ACHN (cell line): ENCODE measurements at regions not wholly inside any gene's neighbourhood (a gene's known extent, or its start where the extent isn't known, plus 50 kb on each side); places are given as distances from the start of the nearest gene placed in this dataset.
A peak's percentile ranks its signal among the peaks of the same experiment; 100 is the strongest.

Source experiments
- DNase-seq: peaks from one replicate; pipeline ENCODE4 v3.0.0-alpha.2; 2015
- in situ Hi-C: cut with HindIII; loops from 2 replicates; pipeline ENCODE4 v1.10.0; 2017; ENCODE audit warnings: low sequenced_read_pairs, low pct_ligation_motif_present, low pct_unique_long_range_greater_than_20kb

DNA sequence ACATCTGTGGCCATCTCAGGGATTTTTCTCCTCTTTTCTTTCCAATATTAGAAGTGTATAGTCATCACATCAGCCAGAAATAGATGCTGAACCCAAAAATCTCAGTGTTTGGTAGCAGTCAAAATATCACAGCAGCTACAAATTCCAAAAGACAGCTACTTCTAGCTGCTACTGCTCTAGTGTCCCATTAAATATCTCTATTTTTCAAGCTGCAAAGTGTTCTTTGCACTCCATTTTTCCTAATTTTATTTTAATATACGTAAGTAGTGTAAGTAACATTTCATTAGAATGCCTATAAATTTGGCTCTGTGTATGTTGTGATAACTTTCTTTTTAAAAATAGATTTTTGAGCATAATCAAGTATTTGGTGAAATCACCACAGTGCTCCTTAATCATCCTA, 967.3 kb downstream of the BCL11A start:
- DNase-seq = no peak
- in situ Hi-C loops = no loop called here

DNA sequence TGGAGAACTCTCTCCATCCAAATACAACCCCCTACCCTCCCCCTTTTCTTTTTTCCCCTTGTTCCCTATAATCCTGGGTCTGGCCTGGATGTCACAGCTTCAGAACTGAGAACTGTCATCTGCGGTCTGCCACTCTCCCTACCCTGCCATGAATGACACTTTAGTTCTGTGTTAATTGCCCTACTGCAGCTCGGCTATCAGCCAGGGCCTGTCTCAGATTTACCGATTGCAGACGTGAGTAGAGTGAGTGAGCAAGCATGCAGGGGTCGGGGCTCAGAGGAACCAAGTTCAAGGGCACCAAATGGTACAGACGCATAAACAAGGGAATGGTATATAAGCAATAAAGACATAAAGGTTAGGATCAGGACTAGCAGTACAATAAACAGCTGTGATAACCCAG, 967.8 kb downstream of the BCL11A start:
- no peak for DNase-seq
- in situ Hi-C loops = no loop called here

DNA sequence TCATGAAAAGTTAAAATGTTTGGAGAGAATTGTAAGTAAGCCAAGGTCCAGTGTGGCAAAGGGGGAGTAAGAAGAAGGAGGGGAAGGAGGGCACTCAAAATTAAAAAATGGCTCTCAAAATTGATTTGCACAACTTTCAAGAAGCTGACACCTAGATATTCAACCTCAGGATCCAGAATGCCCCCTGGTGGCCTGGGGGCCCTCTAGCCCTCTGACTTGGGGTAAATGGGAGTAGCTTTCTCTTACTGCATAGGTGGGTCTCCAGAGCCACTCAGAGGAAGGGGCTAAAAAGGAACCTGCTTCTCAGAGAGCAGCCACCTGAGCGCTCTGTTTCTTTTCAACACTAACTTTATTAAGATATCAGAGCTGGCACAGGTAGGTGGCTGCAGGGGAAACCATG, 968.5 kb downstream of the BCL11A start:
- DNase-seq = peak; percentile 39
- in situ Hi-C loops = no loop called here

DNA sequence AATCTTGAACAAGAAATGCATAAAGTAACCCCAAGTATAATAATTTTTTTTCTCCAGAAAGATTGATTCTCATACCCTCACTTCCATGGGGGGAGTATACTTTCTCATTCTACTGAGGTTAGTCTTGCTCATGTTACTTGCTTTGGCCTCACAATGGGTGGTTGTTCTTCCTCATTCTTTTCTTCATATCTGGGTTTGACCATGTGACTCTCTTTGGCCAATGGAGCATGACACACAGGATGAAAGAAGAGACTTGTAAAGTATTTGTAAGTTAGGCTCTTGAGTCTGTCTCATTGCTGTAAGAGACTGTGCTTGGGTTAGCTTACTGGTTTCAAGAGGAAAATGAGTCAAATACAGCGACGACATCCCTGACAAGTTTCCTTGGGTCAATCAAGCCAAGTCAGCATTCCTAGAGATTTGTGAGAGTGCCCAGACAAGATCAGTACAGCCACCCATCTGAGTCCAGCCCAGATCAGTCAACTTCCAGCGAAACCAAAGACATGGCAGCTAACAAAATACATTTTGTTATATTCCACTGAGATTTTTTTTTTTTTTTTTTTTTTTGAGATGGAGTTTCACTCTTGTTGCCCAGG, 970.2 kb downstream of the BCL11A start:
- in situ Hi-C loops = no loop called here
- DNase-seq = no peak

DNA sequence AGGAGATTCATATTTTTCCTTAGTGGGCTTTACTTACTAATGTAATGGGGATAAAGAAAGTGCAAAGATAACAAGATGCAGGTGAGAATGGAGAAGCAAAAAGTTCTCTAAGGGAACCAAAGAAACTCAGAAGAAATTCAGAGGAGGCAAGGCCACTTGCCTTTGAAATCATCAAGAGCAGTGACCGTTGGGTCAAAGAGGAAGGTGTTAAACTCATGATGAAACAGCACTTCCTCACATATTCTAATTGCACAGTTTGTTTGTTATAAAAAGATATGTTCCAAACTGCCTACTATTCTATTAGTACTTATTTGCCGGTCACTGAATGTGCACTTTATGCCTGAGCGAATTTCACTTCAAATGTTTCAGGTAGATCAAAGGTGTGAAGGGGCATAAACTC, 975.1 kb downstream of the BCL11A start:
- no peak for DNase-seq
- in situ Hi-C loops = no loop called here

DNA sequence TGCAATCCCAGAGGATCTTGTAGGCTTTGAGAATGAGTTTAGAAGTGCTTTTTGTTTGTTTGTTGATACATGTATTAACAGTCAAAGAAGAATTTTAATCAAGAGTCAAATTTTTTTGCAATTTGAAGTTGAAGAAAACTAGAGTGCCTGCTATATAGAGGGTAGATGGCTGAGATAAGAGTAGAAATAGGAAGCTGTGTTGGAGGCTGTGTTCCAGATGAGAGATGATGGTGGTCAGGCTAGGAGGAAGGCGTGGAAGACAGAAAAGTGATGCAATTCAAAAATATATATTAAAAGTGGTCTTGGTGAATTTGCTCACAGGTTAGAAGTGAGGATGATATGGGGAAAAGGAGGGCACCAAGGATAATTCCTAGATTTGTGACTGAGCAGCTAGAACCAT, 978.3 kb downstream of the BCL11A start:
- in situ Hi-C loops = no loop called here
- DNase-seq = no peak

DNA sequence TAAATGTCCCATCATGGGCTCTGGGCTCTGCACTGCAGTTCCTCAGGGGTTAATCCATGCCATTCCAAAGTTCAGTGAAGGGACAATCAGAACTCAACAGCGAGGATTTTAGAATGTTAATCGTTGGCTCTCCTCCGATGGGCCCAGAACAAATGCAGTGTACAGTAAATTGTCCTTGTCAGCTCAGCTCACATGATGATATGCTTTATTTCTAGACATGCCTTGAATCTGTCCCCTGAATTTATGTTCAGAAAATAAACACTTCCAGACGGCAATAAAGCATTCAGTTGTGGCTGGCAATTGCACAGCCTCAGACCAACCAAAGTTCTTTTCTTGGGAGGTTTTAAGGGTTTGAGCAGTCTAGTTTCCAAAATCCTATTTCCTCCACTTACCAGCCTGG, 981.2 kb downstream of the BCL11A start:
- DNase-seq = no peak
- in situ Hi-C loops = no loop called here

DNA sequence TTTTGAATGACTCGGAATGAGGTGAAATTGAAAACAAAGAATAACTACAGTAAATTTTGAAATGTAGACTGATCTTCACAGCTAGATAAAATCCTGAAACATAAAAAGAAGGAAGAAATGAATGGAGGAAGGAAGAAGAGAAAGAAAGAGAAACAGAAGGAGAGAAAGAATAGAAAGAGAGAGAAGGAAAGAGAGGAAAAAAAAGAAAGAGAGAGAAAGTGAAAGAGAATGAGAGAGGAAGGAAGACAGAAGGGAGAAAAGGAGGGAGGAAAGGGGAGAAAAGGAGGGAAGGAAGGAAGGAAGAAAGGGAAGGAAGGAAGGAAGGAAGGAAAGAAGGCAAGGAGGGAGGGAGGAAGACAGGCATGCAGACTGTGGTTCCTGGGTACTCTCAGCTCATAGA, 982.6 kb downstream of the BCL11A start:
- in situ Hi-C loops = no loop called here
- no peak for DNase-seq

DNA sequence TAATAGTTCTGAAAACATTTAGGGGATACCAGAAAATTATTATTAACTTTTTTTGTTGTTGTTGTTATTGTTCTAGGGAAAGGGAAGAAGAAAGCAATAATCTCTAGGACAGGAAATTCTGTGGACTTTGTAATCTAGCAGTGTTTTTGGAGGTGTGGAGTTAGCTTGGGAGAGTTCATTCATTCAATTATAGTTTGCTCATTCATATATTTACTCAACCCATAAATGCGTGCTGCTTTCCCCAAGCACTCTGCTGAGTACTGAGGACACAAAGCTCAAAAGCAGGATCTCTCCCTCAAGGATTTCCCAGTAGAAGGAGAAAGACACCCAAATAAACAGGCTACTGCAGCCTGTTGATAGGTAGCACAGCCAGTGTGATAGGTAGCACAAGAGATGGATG, 984.3 kb downstream of the BCL11A start:
- in situ Hi-C loops = no loop called here
- no peak for DNase-seq

DNA sequence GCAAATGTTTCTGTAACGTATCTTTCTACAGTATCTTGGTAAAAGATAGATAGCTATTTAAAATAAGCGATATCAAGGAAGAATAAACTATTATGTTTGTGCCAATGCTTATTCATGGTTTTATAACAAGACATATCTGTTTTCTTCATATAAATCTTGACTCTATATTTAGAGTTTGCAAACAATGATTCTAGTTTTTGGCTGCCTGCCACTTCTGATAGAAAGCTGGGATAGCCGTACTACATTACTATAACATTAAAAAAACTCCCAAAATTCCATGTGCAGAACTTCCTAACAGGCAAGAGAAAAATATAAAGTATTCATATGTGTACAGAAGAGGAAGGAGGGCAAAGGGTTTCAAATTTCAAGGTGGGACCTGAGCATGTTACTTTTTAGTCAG, 985.0 kb downstream of the BCL11A start:
- DNase-seq = no peak
- in situ Hi-C loops = no loop called here

DNA sequence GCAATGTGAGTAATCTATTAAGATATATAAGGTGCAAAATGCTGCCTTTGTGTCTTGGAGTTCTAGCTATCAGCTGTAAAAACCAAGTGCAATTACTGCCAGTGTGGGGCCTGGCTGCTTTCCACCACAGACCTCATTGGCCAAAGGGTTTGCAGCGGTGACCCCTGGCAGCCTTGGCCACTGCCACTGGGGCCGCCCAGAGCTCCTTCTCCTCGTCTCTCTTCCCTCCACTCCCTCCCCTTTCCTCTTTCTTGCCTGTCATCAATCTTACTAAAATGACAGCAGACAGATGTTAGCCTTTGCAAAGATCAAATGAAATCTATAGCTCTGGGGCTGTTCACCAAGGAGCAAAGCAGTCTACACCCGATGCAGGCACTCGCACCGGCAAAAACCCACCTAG, 986.3 kb downstream of the BCL11A start:
- in situ Hi-C loops = no loop called here
- no peak for DNase-seq

DNA sequence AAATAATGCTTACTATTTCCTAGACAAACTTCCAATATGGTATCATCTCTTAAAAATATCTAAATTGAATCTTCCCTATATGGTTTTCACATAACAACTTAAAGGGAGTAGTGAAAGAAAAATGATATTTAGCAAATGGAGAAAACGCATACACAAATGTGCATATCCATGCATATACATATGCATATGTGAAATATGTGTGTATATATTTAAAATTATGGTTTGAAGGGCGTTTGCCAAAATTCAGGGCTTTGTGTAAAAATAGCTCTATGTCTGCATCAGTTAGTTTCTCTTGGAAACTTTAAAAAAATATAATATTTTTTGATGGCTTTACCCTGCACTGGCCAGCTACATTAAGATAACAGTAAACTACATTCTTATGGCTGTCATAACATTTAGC, 986.7 kb downstream of the BCL11A start:
- in situ Hi-C loops = no loop called here
- no peak for DNase-seq

DNA sequence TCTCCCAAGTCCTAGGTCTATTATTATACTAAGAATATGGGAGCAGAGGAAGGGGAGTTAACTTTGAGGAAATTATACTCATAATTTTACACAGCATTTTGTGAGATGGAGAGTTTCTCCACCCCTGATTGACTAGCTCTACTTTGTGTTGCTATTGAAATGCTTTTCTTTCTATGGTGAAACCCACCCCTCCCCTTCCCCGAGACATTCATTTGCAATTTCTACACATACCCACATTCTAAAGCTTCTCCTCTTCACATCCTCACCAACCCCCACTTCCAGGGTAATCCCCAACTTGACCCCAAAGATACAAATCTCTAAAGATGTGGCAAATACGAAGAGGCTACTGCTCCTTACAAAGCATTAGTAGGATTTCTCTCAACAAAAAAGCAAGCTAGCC, 992.2 kb downstream of the BCL11A start:
- no peak for DNase-seq
- in situ Hi-C loops = no loop called here

DNA sequence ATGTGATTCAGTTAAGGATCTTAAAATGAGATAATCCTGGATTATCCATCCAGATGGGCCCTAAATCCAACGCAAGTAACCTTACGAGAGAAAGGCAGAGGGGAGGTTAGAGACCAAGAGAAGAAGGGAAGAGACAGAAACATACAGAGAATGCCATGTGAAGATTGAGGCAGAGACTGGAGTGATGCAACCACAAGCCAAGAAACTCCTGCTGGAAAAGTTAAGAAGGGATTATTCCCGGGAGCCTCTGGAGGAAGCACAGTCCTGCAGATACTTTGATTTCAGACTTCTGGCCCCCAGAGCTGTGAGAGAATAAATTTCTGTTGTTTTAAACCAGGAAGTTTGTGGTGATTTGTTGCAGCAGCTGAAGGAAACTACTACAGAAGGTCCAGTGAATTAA, 992.7 kb downstream of the BCL11A start:
- in situ Hi-C loops = no loop called here
- DNase-seq = no peak

DNA sequence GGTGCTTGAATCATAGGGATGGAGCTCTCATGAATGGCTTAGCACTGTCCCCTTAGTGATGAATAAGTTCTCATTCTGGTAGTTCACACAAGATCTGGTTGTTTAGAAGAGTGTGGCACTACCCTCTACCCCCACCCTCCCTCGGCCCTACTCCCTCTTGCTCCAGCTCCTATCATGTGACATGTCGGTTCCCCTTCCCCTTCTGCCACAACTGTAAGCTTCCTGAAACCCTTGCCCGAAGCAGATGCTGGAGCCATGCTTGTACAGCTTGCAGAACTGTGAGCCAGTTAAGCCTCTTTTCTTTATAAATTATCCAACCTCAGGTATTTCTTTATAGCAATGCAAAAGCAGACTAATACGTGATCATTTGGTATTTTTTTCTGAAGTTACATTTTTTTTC, 1012.6 kb downstream of the BCL11A start:
- in situ Hi-C loops = no loop called here
- no peak for DNase-seq

DNA sequence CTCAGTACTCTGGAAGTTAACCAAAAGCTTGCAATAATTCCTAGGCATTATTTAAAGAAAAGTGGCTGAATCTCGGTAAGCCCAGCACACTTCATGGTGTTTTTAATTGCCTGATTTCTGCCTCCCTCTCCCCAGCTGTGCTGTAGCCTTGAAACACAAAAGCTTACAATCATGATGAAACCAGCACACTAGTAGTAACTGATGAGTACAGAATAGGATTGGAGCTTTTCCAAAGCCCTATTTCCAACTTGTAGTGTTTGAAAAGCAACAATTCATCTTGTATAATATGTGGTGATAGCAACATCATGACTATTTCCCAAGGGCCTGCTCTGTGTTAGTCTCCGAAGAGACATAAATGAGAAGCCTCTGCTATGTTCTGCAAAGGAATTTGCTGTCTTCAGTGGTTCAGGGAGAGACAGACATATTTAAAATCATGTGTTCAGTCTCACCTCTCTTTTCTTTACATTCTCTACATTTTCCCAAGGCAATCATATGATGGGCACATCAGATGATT, 1015.0 kb downstream of the BCL11A start:
- in situ Hi-C loops = no loop called here
- DNase-seq = no peak

DNA sequence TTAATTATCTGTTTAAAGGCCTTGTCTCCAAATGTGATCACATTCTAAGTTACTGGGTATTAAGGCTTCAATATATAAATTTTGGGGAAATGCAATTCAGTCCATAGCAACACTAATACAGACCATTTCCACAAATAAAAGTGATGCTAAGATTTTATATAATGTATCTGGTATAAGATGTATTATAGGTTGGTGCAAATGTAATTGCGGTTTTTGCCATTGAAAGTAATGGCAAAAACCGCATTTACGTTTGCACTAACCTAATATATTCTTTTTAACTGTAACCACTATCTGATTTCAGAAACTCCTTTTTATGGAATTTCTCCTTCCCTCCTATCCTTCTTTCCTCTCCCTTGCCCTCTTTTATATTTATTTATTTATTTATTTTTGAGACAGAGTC, 1020.6 kb downstream of the BCL11A start:
- in situ Hi-C loops = no loop called here
- DNase-seq = no peak

DNA sequence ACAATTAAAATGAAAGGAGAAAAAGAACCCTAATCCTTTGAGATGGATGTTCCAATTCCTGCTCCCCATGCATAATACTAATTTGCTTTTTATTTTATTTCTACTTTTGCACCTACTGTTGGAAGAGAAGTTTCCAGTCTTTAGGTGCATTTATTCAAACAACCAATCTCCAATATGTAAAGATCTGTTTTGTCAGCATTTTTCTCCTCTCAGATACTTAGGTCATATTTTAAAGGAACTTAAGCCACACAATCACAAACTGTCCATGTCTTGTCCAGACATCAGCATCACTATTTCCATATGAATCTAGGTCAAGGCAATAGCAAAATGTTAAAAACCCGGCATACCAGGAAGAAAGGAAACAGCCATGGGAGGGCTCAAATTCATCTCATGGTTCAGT, 1023.2 kb downstream of the BCL11A start:
- DNase-seq = no peak
- in situ Hi-C loops = no loop called here

DNA sequence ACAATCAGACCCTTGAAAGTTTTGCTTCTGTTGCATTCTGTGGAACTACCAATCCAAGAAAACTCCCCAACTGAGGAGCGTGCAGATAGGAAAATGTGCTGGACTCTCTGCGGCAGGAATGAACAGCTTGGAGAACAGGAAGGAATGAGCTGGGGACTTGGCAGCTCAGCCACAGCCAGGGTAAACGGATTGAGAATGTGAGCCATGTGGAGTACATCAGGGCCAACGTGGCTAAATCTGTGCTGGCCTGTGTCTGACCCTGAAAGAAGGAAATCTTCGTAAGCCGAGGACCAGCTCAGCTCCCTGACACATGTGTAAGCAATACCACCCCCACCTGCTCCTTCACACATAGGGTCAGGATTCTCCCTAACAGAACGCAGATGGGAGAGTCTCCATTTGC, 1023.7 kb downstream of the BCL11A start:
- in situ Hi-C loops = no loop called here
- DNase-seq = no peak

DNA sequence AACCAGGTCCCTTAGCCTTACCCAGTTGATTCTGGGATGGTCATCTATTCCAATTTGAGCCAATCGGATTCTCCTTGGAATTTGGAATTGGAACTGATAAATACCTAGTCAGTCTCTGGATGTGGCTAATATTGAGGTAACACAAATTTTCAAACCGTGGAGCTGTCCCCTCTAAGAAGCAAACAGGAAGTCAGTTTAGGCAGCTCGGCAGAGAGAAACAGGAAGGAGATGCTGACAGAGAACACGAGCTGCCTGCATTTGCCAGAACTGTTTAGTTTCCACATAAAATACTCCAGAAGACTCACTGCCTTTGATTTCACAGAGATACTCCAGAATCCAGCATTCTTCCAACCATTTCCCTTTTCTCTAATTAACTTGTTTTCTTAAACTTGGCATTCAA, 1024.9 kb downstream of the BCL11A start:
- in situ Hi-C loops = no loop called here
- DNase-seq = no peak

DNA sequence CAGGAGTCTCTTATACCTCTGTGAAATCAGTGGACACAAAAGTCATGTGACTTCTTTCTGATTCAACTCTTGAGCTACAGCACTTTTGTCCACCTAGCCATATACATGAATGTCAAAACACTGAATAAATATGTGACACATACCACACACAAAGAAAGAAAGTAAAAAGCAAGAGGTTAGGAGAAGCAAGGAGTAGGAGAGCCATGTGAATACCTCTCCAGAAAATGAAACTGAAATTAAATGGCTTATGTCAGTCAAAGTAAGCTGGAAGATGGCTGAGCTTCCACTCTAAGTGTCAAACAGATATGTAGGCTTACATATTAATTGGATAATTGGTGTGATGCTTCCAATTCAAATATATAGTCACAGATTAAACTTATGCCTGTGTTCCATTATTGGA, 1050.5 kb downstream of the BCL11A start:
- no peak for DNase-seq
- in situ Hi-C loops = no loop called here
